A549 (cell line): ENCODE measurements at regions not wholly inside any gene's neighbourhood (a gene's known extent, or its start where the extent isn't known, plus 50 kb on each side); places are given as distances from the start of the nearest gene placed in this dataset.

Source experiments
- CTCF ChIP-seq: fragments of >200 bp; sonication (Bioruptor Twin); formaldehyde crosslinking; IDR thresholded peaks from 3 replicates; pipeline ENCODE4 v1.5.1; 2016
- PBX3 ChIP-seq: IDR thresholded peaks from 2 replicates; pipeline ENCODE4 v1.6.1; 2012
- POLR2A ChIP-seq: IDR thresholded peaks from 2 replicates; pipeline ENCODE4 v1.6.1; 2012; ENCODE audit warnings: mild to moderate bottlenecking, low read length
- RAD21 ChIP-seq, 2 experiments: fragments of >200 bp in 1 of 2; sonication (Bioruptor Twin) in 1 of 2; formaldehyde crosslinking in 1 of 2; IDR thresholded peaks in 1 of 2; conservative IDR thresholded peaks in 1 of 2; 2 replicates in 1 of 2; 3 replicates in 1 of 2; pipeline ENCODE4 v1.6.1; 2012 to 2018; ENCODE audit warnings: inconsistent platforms in 1 of 2
- SMC3 ChIP-seq: fragments of >200 bp; sonication (Bioruptor Twin); formaldehyde crosslinking; IDR thresholded peaks from 3 replicates; pipeline ENCODE4 v1.6.1; 2018; ENCODE audit warnings: inconsistent platforms

GRCh38 chr9:87212605-87213021 is 265.3 kb upstream of the GAS1 start:
- TF ChIP-seq CTCF (no peak), SMC3 (no peak), POLR2A (no peak), PBX3 (no peak), RAD21 (conservative IDR thresholded peaks at IDR 0.05 in 1 of 2, IDR thresholded peaks at IDR 0.05 in 1 of 2) (no peak)
